NCI-H128 (cell line): ENCODE measurements at regions not wholly inside any gene's neighbourhood (a gene's known extent, or its start where the extent isn't known, plus 50 kb on each side); places are given as distances from the start of the nearest gene placed in this dataset.

Experiments used
- DNase-seq: peaks from one replicate; lab custom pipeline; 2025; ENCODE audit not compliant: unreplicated experiment; lab: John Stamatoyannopoulos, UW

- DNase-seq: no peak
Observed at GRCh38 chr3:72350761-72351505, 497.3 kb downstream of the SHQ1 start.

GRCh38 chr3:72348357-72348756, 499.9 kb downstream of the SHQ1 start:
- no peak for DNase-seq

GRCh38 chr3:72347819-72348319, 500.4 kb downstream of the SHQ1 start:
- no peak for DNase-seq

GRCh38 chr3:72346526-72346926, 501.7 kb downstream of the SHQ1 start:
- no peak for DNase-seq

GRCh38 chr3:72345980-72346379, 502.3 kb downstream of the SHQ1 start:
- DNase-seq: no peak

GRCh38 chr3:72345237-72345878, 502.9 kb downstream of the SHQ1 start:
- no peak for DNase-seq

- DNase-seq: no peak
Observed at GRCh38 chr3:72344647-72345046, 503.6 kb downstream of the SHQ1 start.

- DNase-seq: no peak
Observed at GRCh38 chr3:72344236-72344635, 504.0 kb downstream of the SHQ1 start.

GRCh38 chr3:72343078-72343477, 505.2 kb downstream of the SHQ1 start:
- no peak for DNase-seq

- no peak for DNase-seq
Observed at GRCh38 chr3:72342450-72342849, 505.8 kb downstream of the SHQ1 start.

- no peak for DNase-seq
Observed at GRCh38 chr3:72341920-72342319, 506.3 kb downstream of the SHQ1 start.

GRCh38 chr3:72341380-72341770, 506.9 kb downstream of the SHQ1 start:
- no peak for DNase-seq

GRCh38 chr3:72340476-72341379, 507.5 kb downstream of the SHQ1 start:
- no peak for DNase-seq

- no peak for DNase-seq
Observed at GRCh38 chr3:72340056-72340455, 508.2 kb downstream of the SHQ1 start.

- no peak for DNase-seq
Observed at GRCh38 chr3:72339670-72340030, 508.6 kb downstream of the SHQ1 start.

- no peak for DNase-seq
Observed at GRCh38 chr3:72338942-72339669, 509.1 kb downstream of the SHQ1 start.

GRCh38 chr3:72338082-72338941, 509.9 kb downstream of the SHQ1 start:
- no peak for DNase-seq

GRCh38 chr3:72337480-72337855, 510.8 kb downstream of the SHQ1 start:
- DNase-seq: no peak

- no peak for DNase-seq
Observed at GRCh38 chr3:72336821-72337479, 511.3 kb downstream of the SHQ1 start.
